GM12878 (cell line): ENCODE measurements at regions not wholly inside any gene's neighbourhood (a gene's known extent, or its start where the extent isn't known, plus 50 kb on each side); places are given as distances from the start of the nearest gene placed in this dataset.

Experiments
- ATAC-seq: fragments of 200-7000 bp; cut with Tn5 transposase; 3 replicates; pipeline ENCODE4 v1.9.1; 2020; ENCODE audit warnings: mild to moderate bottlenecking, moderate library complexity
- BruUV-seq: library from RNA; stranded (reverse); fragments of 400-500 nt; replicated peaks from 2 replicates; lab custom pipeline; 2021; lab: Mats Ljungman, UMichigan
- CTCF ChIA-PET: fragments of 300-600 bp; sonication (Branson Sonifier 250); formaldehyde crosslinking; extraction: SDS; loops from one replicate; lab custom pipeline; 2021; ENCODE audit warnings: inconsistent platforms; lab: Yijun Ruan, JAX
- POLR2A ChIA-PET: fragments of 350-600 bp; formaldehyde crosslinking; extraction: SDS; loops from one replicate; lab custom pipeline; 2021; ENCODE audit warnings: inconsistent platforms; lab: Charles Lee
- RAD21 ChIA-PET: fragments of 300-600 bp; sonication (Branson Sonifier 250); formaldehyde crosslinking; loops from one replicate; lab custom pipeline; 2023; ENCODE audit warnings: antibody characterized with exemption; ENCODE audit not compliant: unreplicated experiment; lab: Charles Lee
- SMC1A ChIA-PET: fragments of 300-600 bp; sonication (Branson Sonifier 250); formaldehyde crosslinking; loops from one replicate; lab custom pipeline; 2023; ENCODE audit not compliant: unreplicated experiment, uncharacterized antibody; lab: Charles Lee
- DNase-seq: peaks from one replicate; pipeline ENCODE4 v3.0.0-alpha.2; 2011; ENCODE audit warnings: low read depth, low spot score
- FAIRE-seq: peaks from 3 replicates; lab custom pipeline; 2011; peaks lifted over from hg19 to GRCh38; lab: Jason Lieb, UNC
- H2AFZ ChIP-seq: 2 replicates; pipeline ENCODE4 v1.6.0; 2011; ENCODE audit warnings: low read depth, low read length, control low read depth; ENCODE audit not compliant: control insufficient read depth
- H3K27ac ChIP-seq: 2 replicates; pipeline ENCODE4 v1.5.1; 2011; ENCODE audit warnings: control low read depth; ENCODE audit not compliant: control insufficient read depth, insufficient read depth
- H3K27me3 ChIP-seq, 2 experiments: replicated peaks in 1 of 2; 2 replicates each; pipeline versions ENCODE4 v1.6.0 to v1.6.1; 2011; ENCODE audit warnings: low read length in 1 of 2; ENCODE audit not compliant: control insufficient read depth in 2 of 2, insufficient read depth in 2 of 2
- H3K36me3 ChIP-seq, 2 experiments: 2 replicates each; pipeline ENCODE4 v1.5.1; 2011; ENCODE audit warnings: low read length in 1 of 2; ENCODE audit not compliant: control insufficient read depth in 2 of 2, insufficient read depth in 2 of 2
- H3K4me1 ChIP-seq: 2 replicates; pipeline ENCODE4 v1.6.1; 2011; ENCODE audit warnings: mild to moderate bottlenecking, low read length, moderate library complexity, mixed read lengths; ENCODE audit not compliant: control insufficient read depth, insufficient read depth
- H3K4me2 ChIP-seq: 2 replicates; pipeline ENCODE4 v1.6.0; 2011; ENCODE audit warnings: control low read depth; ENCODE audit not compliant: control insufficient read depth, insufficient read depth
- H3K4me3 ChIP-seq: fragments of 200-600 bp; sonication (generic); 2 replicates; pipeline ENCODE4 v1.5.1; 2016
- H3K79me2 ChIP-seq: 2 replicates; pipeline ENCODE4 v1.6.0; 2011; ENCODE audit warnings: low read length; ENCODE audit not compliant: control insufficient read depth, insufficient read depth
- H3K9ac ChIP-seq: 2 replicates; pipeline ENCODE4 v1.8.0; 2011; ENCODE audit warnings: low read length, control low read depth, mixed read lengths; ENCODE audit not compliant: control insufficient read depth, insufficient read depth
- H3K9me3 ChIP-seq: replicated peaks from 3 replicates; pipeline ENCODE4 v1.5.1; 2011; ENCODE audit warnings: mild to moderate bottlenecking, low read length; ENCODE audit not compliant: control insufficient read depth, insufficient read depth
- H4K20me1 ChIP-seq: 2 replicates; pipeline ENCODE4 v1.6.0; 2011; ENCODE audit not compliant: control insufficient read depth, insufficient read depth
- BRCA1 ChIP-seq: IDR thresholded peaks from 2 replicates; pipeline ENCODE4 v1.6.1; 2011; ENCODE audit warnings: low read depth, low read length, improper control_type of control experiment
- FOXM1 ChIP-seq: IDR thresholded peaks from 2 replicates; pipeline ENCODE4 v1.6.1; 2012; ENCODE audit warnings: low read depth, mild to moderate bottlenecking, inconsistent platforms, low read length, moderate library complexity
- JUND ChIP-seq: IDR thresholded peaks from 2 replicates; pipeline ENCODE4 v1.6.1; 2012; ENCODE audit warnings: low read depth, mild to moderate bottlenecking, low read length, improper control_type of control experiment, moderate library complexity
- KLF5 ChIP-seq: fragments of 450-650 bp; IDR thresholded peaks from 2 replicates; pipeline ENCODE4 v1.6.1; 2014; ENCODE audit warnings: mild to moderate bottlenecking; ENCODE audit not compliant: partially characterized antibody
- PML ChIP-seq: IDR thresholded peaks from 2 replicates; pipeline ENCODE4 v1.6.1; 2012; ENCODE audit warnings: low read length, inconsistent platforms
- RB1 ChIP-seq: fragments of 450-650 bp; formaldehyde crosslinking; IDR thresholded peaks from 2 replicates; pipeline ENCODE4 v1.6.1; 2017; ENCODE audit warnings: mild to moderate bottlenecking, borderline replicate concordance
- ZNF207 ChIP-seq: fragments of 450-650 bp; IDR thresholded peaks from 2 replicates; pipeline ENCODE4 v1.6.1; 2014; ENCODE audit warnings: antibody characterized with exemption, mild to moderate bottlenecking, borderline replicate concordance
- ZSCAN29 ChIP-seq: fragments of 450-650 bp; IDR thresholded peaks from 2 replicates; pipeline ENCODE4 v1.6.1; 2017; ENCODE audit warnings: mild to moderate bottlenecking, moderate library complexity
- WGBS: methylation state at CpG from one replicate; pipeline ENCODE4 v1.1.6; 2016; ENCODE audit warnings: low lambda C conversion rate; ENCODE audit not compliant: insufficient replicate concordance, insufficient coverage; ENCODE audit errors: missing lambda C conversion rate; 5-methylcytosine and 5-hydroxymethylcytosine counted together
- in situ Hi-C: fragments of 300-500 bp; cut with MboI; formaldehyde crosslinking; loops from 9 replicates; pipeline ENCODE4 v1.14.3; 2018; ENCODE audit warnings: mixed read lengths
- intact Hi-C: fragments of 100-400 bp; cut with micrococcal nuclease; formaldehyde crosslinking; loops from one replicate; pipeline ENCODE4 v1.14.2; 2022; ENCODE audit not compliant: unreplicated experiment
- TF ChIP-seq, protein P1 (sequence below): fragments of 450-650 bp; IDR thresholded peaks from 2 replicates; pipeline ENCODE4 v1.6.1; 2018; ENCODE audit warnings: borderline replicate concordance, mild to moderate bottlenecking; ENCODE audit not compliant: partially characterized antibody
- TF ChIP-seq, protein P2 (sequence below): IDR thresholded peaks from 2 replicates; pipeline ENCODE4 v1.6.1; 2011; ENCODE audit warnings: low read depth, mild to moderate bottlenecking, low read length, moderate library complexity, borderline replicate concordance; ENCODE audit errors: extremely low read depth
- TF ChIP-seq, protein P3 (sequence below): IDR thresholded peaks from 2 replicates; pipeline ENCODE4 v1.6.1; 2012; ENCODE audit warnings: low read depth, low read length, improper control_type of control experiment
- TF ChIP-seq, protein P4 (sequence below): fragments of 450-650 bp; IDR thresholded peaks from 2 replicates; pipeline ENCODE4 v1.6.1; 2016; ENCODE audit warnings: mild to moderate bottlenecking

DNA sequence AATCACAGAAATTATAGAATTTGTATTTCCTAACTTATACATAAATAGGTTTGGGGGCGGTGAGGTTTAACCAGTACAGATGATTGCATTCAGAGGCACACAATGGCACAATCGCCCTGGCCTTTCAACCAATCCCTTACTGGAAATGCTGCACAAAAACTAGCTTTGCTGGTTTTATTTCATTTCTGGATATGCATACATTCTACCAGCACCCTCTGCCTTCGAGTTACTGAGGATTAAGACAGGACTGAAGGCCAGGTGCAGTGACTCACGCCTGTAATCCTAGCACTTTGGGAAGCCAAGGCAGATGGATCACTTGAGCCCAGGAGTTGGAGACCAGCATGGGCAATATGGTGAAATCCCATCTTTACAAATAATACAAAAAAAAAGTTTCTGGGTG is 336.1 kb downstream of the ARRDC4 start (continued):
- TF ChIP-seq, protein P1, sequence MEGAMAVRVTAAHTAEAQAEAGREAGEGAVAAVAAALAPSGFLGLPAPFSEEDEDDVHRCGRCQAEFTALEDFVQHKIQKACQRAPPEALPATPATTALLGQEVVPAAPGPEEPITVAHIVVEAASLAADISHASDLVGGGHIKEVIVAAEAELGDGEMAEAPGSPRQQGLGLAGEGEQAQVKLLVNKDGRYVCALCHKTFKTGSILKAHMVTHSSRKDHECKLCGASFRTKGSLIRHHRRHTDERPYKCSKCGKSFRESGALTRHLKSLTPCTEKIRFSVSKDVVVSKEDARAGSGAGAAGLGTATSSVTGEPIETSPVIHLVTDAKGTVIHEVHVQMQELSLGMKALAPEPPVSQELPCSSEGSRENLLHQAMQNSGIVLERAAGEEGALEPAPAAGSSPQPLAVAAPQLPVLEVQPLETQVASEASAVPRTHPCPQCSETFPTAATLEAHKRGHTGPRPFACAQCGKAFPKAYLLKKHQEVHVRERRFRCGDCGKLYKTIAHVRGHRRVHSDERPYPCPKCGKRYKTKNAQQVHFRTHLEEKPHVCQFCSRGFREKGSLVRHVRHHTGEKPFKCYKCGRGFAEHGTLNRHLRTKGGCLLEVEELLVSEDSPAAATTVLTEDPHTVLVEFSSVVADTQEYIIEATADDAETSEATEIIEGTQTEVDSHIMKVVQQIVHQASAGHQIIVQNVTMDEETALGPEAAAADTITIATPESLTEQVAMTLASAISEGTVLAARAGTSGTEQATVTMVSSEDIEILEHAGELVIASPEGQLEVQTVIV = no peak
- TF ChIP-seq, protein P2, sequence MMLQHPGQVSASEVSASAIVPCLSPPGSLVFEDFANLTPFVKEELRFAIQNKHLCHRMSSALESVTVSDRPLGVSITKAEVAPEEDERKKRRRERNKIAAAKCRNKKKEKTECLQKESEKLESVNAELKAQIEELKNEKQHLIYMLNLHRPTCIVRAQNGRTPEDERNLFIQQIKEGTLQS = no peak
- no peak for TF ChIP-seq KLF5
- no peak for TF ChIP-seq ZNF207

DNA sequence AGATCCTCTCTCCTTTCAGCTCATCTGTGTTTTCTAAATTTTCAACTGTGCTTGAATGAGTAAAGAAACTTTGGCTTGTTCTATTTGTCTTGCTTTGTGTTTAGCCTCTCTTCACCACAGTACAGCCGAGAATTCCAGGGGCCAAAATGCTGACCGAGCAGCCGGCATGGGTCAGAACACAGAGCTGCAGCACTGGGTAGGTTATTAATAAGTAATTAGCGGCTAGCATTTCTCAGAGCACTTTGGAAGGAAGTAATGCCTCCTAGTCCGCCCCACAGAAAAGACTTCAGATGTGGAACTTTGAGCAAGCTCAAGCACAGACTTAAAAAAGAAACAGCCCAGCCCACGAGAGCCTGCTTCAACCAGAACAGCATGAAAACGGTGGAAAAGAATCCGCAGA is 343.9 kb downstream of the ARRDC4 start:
- Histone ChIP-seq H4K20me1 (no peaks in the 10 kb centered on the region), H3K4me2 (no peak overlapping the region), H3K9me3 (no peaks in the 10 kb centered on the region), H3K4me3 (no peak overlapping the region), H3K27ac (no peak overlapping the region), H3K36me3 (no peaks in the 10 kb centered on the region), H2AFZ (no peak overlapping the region), H3K4me1 (no peaks in the 10 kb centered on the region), H3K27me3 (no peaks in the 10 kb centered on the region), H3K9ac (no peak overlapping the region), H3K79me2 (no peaks in the 10 kb centered on the region)
- POLR2A ChIA-PET = no interaction called here
- intact Hi-C loops = no loop called here
- BruUV-seq = no TSS peak
- in situ Hi-C loops = no loop called here
- RAD21 ChIA-PET = no interaction called here
- TF ChIP-seq, protein P3, sequence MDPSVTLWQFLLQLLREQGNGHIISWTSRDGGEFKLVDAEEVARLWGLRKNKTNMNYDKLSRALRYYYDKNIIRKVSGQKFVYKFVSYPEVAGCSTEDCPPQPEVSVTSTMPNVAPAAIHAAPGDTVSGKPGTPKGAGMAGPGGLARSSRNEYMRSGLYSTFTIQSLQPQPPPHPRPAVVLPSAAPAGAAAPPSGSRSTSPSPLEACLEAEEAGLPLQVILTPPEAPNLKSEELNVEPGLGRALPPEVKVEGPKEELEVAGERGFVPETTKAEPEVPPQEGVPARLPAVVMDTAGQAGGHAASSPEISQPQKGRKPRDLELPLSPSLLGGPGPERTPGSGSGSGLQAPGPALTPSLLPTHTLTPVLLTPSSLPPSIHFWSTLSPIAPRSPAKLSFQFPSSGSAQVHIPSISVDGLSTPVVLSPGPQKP = no peak
- no peak for TF ChIP-seq FOXM1
- no peak for TF ChIP-seq JUND
- TF ChIP-seq, protein P4, sequence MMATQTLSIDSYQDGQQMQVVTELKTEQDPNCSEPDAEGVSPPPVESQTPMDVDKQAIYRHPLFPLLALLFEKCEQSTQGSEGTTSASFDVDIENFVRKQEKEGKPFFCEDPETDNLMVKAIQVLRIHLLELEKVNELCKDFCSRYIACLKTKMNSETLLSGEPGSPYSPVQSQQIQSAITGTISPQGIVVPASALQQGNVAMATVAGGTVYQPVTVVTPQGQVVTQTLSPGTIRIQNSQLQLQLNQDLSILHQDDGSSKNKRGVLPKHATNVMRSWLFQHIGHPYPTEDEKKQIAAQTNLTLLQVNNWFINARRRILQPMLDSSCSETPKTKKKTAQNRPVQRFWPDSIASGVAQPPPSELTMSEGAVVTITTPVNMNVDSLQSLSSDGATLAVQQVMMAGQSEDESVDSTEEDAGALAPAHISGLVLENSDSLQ = no peak
- no peak for TF ChIP-seq RB1
- TF ChIP-seq ZSCAN29 = no peak
- no peak for TF ChIP-seq PML
- TF ChIP-seq BRCA1 = no peak
- no peak for DNase-seq
- no peak for FAIRE-seq
- ATAC-seq = no peak
- SMC1A ChIA-PET = no interaction called here
- WGBS = 23% methylated on average over 8 of the region's 8 CpGs
- CTCF ChIA-PET = no interaction called here
